NCI-H460 (cell line): ENCODE measurements at regions not wholly inside any gene's neighbourhood (a gene's known extent, or its start where the extent isn't known, plus 50 kb on each side); places are given as distances from the start of the nearest gene placed in this dataset.

ENCODE experiments used
- DNase-seq: peaks from one replicate; pipeline ENCODE4 v3.0.0-alpha.2; 2016; ENCODE audit warnings: low read depth; ENCODE audit errors: extremely low read depth

GRCh38 chr20:21918398-21918797, 212.9 kb downstream of the PAX1 start:
- DNase-seq, result no peak

GRCh38 chr20:21902391-21902790, 196.9 kb downstream of the PAX1 start:
- DNase-seq, result no peak

GRCh38 chr20:21901470-21902275, 196.2 kb downstream of the PAX1 start:
- DNase-seq, result peak; percentile 33

- DNase-seq, result no peak
Observed at GRCh38 chr20:21900431-21900830, 195.0 kb downstream of the PAX1 start.

- DNase-seq, result no peak
Observed at GRCh38 chr20:21874921-21875320, 169.5 kb downstream of the PAX1 start.

GRCh38 chr20:21874127-21874526, 168.7 kb downstream of the PAX1 start:
- no peak for DNase-seq

GRCh38 chr20:21873291-21873690, 167.8 kb downstream of the PAX1 start:
- DNase-seq, result no peak

GRCh38 chr20:21867811-21868210, 162.3 kb downstream of the PAX1 start:
- no peak for DNase-seq

GRCh38 chr20:21867353-21867752, 161.9 kb downstream of the PAX1 start:
- DNase-seq, result no peak

GRCh38 chr20:21862956-21863355, 157.5 kb downstream of the PAX1 start:
- DNase-seq, result no peak

GRCh38 chr20:21862259-21862946, 156.9 kb downstream of the PAX1 start:
- no peak for DNase-seq

- DNase-seq, result no peak
Observed at GRCh38 chr20:21840991-21841390, 135.5 kb downstream of the PAX1 start.

- DNase-seq, result no peak
Observed at GRCh38 chr20:21839982-21840381, 134.5 kb downstream of the PAX1 start.

- DNase-seq, result no peak
Observed at GRCh38 chr20:21836346-21836745, 130.9 kb downstream of the PAX1 start.

- no peak for DNase-seq
Observed at GRCh38 chr20:21835042-21835441, 129.6 kb downstream of the PAX1 start.

GRCh38 chr20:21832442-21833385, 127.2 kb downstream of the PAX1 start:
- DNase-seq, result no peak

GRCh38 chr20:21826976-21827375, 121.5 kb downstream of the PAX1 start:
- DNase-seq, result no peak

GRCh38 chr20:21821358-21821757, 115.9 kb downstream of the PAX1 start:
- DNase-seq, result no peak

- no peak for DNase-seq
Observed at GRCh38 chr20:21820688-21821087, 115.2 kb downstream of the PAX1 start.

- no peak for DNase-seq
Observed at GRCh38 chr20:21820045-21820444, 114.6 kb downstream of the PAX1 start.

- DNase-seq, result no peak
Observed at GRCh38 chr20:21812379-21812778, 106.9 kb downstream of the PAX1 start.
